ENCODE measurements at regions not wholly inside any gene's neighbourhood (a gene's known extent, or its start where the extent isn't known, plus 50 kb on each side); places are given as distances from the start of the nearest gene placed in this dataset.

- intact Hi-C loops (cut with micrococcal nuclease) = no loop called here
- POLR2A ChIA-PET = no interaction called here
- H3K4me1 ChIP-seq (ENCODE audit: control insufficient read depth in 1 of 2, insufficient read depth in 2 of 2, low read length in 2 of 2) = no peaks in the 10 kb centered on the region
- BruUV-seq (replicated peaks) = no TSS peak
- H3K4me2 ChIP-seq (ENCODE audit: low read length) = no peak overlapping the region
- CTCF ChIA-PET = no interaction called here
- peaks cover 53% of the 10 kb centered on the region for H3K27me3 ChIP-seq (ENCODE audit: insufficient read depth, low read length)
- H3K79me2 ChIP-seq (ENCODE audit: insufficient read depth, low read length) = no peaks in the 10 kb centered on the region
- RAD21 ChIA-PET (ENCODE audit: low non-redundant PET in 1 of 2, low total read pairs in 2 of 2, uncharacterized antibody in 2 of 2, unreplicated experiment in 2 of 2) = no interaction called here
- TF ChIP-seq MAX (IDR thresholded peaks at IDR 0.05) (no peak), SP1 (IDR thresholded peaks at IDR 0.05; ENCODE audit: low read depth) (no peak), FOSL1 (IDR thresholded peaks at IDR 0.05; ENCODE audit: low read depth) (no peak), REST (IDR thresholded peaks at IDR 0.05; ENCODE audit: low read depth) (no peak), CTCF (IDR thresholded peaks at IDR 0.05 in 2 of 3, conservative IDR thresholded peaks at IDR 0.05 in 1 of 3; ENCODE audit: borderline replicate concordance in 1 of 3, insufficient read depth in 1 of 3, low read depth in 2 of 3, low read length in 2 of 3) (no peak), RAD21 (IDR thresholded peaks at IDR 0.05; ENCODE audit: low read depth) (no peak), EZH2phosphoT487 (IDR thresholded peaks at IDR 0.05; ENCODE audit: borderline replicate concordance) (no peak), ZBTB33 (IDR thresholded peaks at IDR 0.05; ENCODE audit: extremely low read depth, insufficient replicate concordance, low read length) (no peak), EGR1 (IDR thresholded peaks at IDR 0.05; ENCODE audit: low read depth) (no peak), CEBPB (IDR thresholded peaks at IDR 0.05; ENCODE audit: low read depth) (no peak), TCF7L2 (IDR thresholded peaks at IDR 0.05; ENCODE audit: borderline replicate concordance, extremely low read depth, insufficient read depth, insufficient read length) (no peak)
- no peaks in the 10 kb centered on the region for H3K36me3 ChIP-seq (ENCODE audit: control insufficient read depth in 1 of 2, insufficient read depth in 2 of 2, low read length in 2 of 2)
- ATAC-seq = no peak
- no peak overlapping the region for H3K9ac ChIP-seq (ENCODE audit: low read length)
- no peak overlapping the region for H3K27ac ChIP-seq (ENCODE audit: low read depth, low read length)
- DNase-seq (ENCODE audit: low read depth, low spot score) = no peak
- no peaks in the 10 kb centered on the region for H4K20me1 ChIP-seq (ENCODE audit: insufficient read depth)
- no peaks in the 10 kb centered on the region for H3K9me2 ChIP-seq (ENCODE audit: insufficient read depth)
- H2AFZ ChIP-seq (ENCODE audit: low read depth, low read length, poor library complexity, severe bottlenecking) = no peak overlapping the region
- H3K4me3 ChIP-seq (replicated peaks in 1 of 2; ENCODE audit: low read depth in 1 of 2, low read length in 2 of 2) = no peak overlapping the region
- no peaks in the 10 kb centered on the region for H3K9me3 ChIP-seq (ENCODE audit: control insufficient read depth in 1 of 2, insufficient read depth in 1 of 2, low read depth in 1 of 2, low read length in 2 of 2)
These were observed 393.1 kb downstream of the RRAGC start for GRCh38 chr1:38466487-38466886.
